ENCODE measurements at regions not wholly inside any gene's neighbourhood (a gene's known extent, or its start where the extent isn't known, plus 50 kb on each side); places are given as distances from the start of the nearest gene placed in this dataset.

DNA sequence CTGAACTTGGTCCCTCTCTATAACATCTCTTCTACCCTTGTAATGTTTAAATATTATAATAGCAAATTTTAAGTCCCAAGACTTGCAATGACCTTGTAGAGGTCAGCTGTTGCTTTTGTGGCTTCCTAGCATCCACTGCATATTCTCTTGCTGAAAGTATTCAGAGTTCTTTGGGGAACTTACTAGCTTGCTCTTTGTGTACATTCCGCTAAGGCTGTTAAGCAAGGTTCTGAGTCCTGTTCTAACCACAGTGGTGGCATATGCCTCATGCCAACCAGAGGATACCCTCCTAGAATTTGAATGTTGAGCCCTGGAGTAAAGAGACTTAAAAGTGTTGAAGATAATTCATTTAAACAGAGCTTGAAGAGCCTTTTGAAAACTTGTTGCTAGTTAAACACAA, 570.9 kb downstream of the TLE1 start:
- H2AFZ ChIP-seq (ENCODE audit: low read length), result no peak overlapping the region
- H2BK20ac ChIP-seq (ENCODE audit: low read depth, low read length, poor library complexity, severe bottlenecking), result no peak overlapping the region
- no peak overlapping the region for H3T11ph ChIP-seq (ENCODE audit: low read length)
- H2AK5ac ChIP-seq (ENCODE audit: insufficient read length, low read length), result no peak overlapping the region
- no peaks in the 10 kb centered on the region for H4K20me1 ChIP-seq (ENCODE audit: control insufficient read depth, insufficient read depth, insufficient read length)
- H3K27me3 ChIP-seq (ENCODE audit: insufficient read depth, low read length), result no peaks in the 10 kb centered on the region
- H3K27me3 Mint-ChIP-seq (ENCODE audit: low read depth), result no peaks in the 10 kb centered on the region
- no peaks in the 10 kb centered on the region; a peak in 2 of 5 replicates for H3K9me3 Mint-ChIP-seq
- H3K14ac ChIP-seq (ENCODE audit: insufficient read depth, low read length), result no peak overlapping the region
- H3K9me3 ChIP-seq (ENCODE audit: control insufficient read depth, low read depth, low read length), result no peaks in the 10 kb centered on the region
- H3K4me1 ChIP-seq (ENCODE audit: insufficient read depth, low read length), result peaks cover 4% of the 10 kb centered on the region; the same call in 1 of the 2 replicates
- no peak overlapping the region for H4K5ac ChIP-seq (ENCODE audit: insufficient read length, low read depth, low read length)
- WGBS (ENCODE audit: extremely low coverage, insufficient read length, low lambda C conversion rate), result no CpG with 5 or more reads among the region's 1 CpG
- H3K56ac ChIP-seq (ENCODE audit: insufficient read length, low read depth, low read length), result no peak overlapping the region
- H4K8ac ChIP-seq (replicated peaks; ENCODE audit: insufficient read length, low read depth, low read length), result no peak overlapping the region
- H2BK5ac ChIP-seq (ENCODE audit: insufficient read length, low read length), result no peak overlapping the region
- H3K9ac ChIP-seq (ENCODE audit: extremely low read depth, insufficient read length, low read length), result no peak overlapping the region
- H3K79me2 ChIP-seq (ENCODE audit: insufficient read depth, low read length), result no peaks in the 10 kb centered on the region
- H3K18ac ChIP-seq (ENCODE audit: insufficient read length, low read depth, low read length), result no peak overlapping the region
- H3K4ac ChIP-seq (ENCODE audit: low read depth, low read length), result no peak overlapping the region
- no peak overlapping the region for H4K91ac ChIP-seq (ENCODE audit: insufficient read length, low read depth, low read length)
- TF ChIP-seq, protein P1, sequence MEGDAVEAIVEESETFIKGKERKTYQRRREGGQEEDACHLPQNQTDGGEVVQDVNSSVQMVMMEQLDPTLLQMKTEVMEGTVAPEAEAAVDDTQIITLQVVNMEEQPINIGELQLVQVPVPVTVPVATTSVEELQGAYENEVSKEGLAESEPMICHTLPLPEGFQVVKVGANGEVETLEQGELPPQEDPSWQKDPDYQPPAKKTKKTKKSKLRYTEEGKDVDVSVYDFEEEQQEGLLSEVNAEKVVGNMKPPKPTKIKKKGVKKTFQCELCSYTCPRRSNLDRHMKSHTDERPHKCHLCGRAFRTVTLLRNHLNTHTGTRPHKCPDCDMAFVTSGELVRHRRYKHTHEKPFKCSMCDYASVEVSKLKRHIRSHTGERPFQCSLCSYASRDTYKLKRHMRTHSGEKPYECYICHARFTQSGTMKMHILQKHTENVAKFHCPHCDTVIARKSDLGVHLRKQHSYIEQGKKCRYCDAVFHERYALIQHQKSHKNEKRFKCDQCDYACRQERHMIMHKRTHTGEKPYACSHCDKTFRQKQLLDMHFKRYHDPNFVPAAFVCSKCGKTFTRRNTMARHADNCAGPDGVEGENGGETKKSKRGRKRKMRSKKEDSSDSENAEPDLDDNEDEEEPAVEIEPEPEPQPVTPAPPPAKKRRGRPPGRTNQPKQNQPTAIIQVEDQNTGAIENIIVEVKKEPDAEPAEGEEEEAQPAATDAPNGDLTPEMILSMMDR (conservative IDR thresholded peaks at IDR 0.05), result no peak
- no peak overlapping the region for H3K23ac ChIP-seq (ENCODE audit: insufficient read length, low read depth, low read length)
- H3K27ac Mint-ChIP-seq, result no peak overlapping the region
- peaks cover 19 to 21% of the 10 kb centered on the region in 2 experiments for H3K4me1 Mint-ChIP-seq
- no peaks in the 10 kb centered on the region for H3K23me2 ChIP-seq (ENCODE audit: insufficient read length, low read depth, low read length, poor library complexity, severe bottlenecking)
- no peak overlapping the region for H3K4me2 ChIP-seq (ENCODE audit: insufficient read depth, insufficient read length, low read length)
- no peaks in the 10 kb centered on the region for H3K79me1 ChIP-seq (ENCODE audit: insufficient read depth, low read depth, low read length, poor library complexity, severe bottlenecking)
- H2BK12ac ChIP-seq (ENCODE audit: insufficient read length, low read depth, low read length), result no peak overlapping the region
- no peak overlapping the region for H3K4me3 Mint-ChIP-seq
- no peaks in the 10 kb centered on the region for H3K36me3 Mint-ChIP-seq (ENCODE audit: insufficient read depth in 1 of 3, low read depth in 3 of 3)
- DNase-seq, result no peak
- H2BK120ac ChIP-seq (ENCODE audit: low read depth, low read length, poor library complexity, severe bottlenecking), result no peak overlapping the region
- H2BK15ac ChIP-seq (ENCODE audit: low read depth, low read length), result no peak overlapping the region
- no peak overlapping the region for H3K27ac ChIP-seq (ENCODE audit: insufficient read length, low read depth, low read length)

All from H9 (cell line).